Gastroesophageal sphincter (tissue), 4 donors: ENCODE measurements at regions not wholly inside any gene's neighbourhood (a gene's known extent, or its start where the extent isn't known, plus 50 kb on each side); places are given as distances from the start of the nearest gene placed in this dataset.

Experiments used
- ATAC-seq: fragments of 150-250 bp; one replicate; pipeline ENCODE4 v1.9.1; 2016; ENCODE audit warnings: mild to moderate bottlenecking, moderate library complexity
- H3K27ac ChIP-seq, 4 donors: fragments of 200-600 bp; sonication (generic) in 3 of 4; 1 replicate in 3 of 4; 2 replicates in 1 of 4; pipeline ENCODE4 v1.5.1; 2016 to 2019
- H3K27me3 ChIP-seq: fragments of 200-600 bp; sonication (generic); one replicate; pipeline ENCODE4 v1.5.1; 2019
- H3K36me3 ChIP-seq, 2 donors: fragments of 200-600 bp; sonication (generic); one replicate each; pipeline ENCODE4 v1.5.1; 2019; ENCODE audit warnings: control low read depth in 1 of 2
- H3K4me1 ChIP-seq, 3 donors: fragments of 200-600 bp; sonication (generic); 1 replicate in 2 of 3; 2 replicates in 1 of 3; pipeline ENCODE4 v1.5.1; 2016 to 2019; ENCODE audit warnings: control low read depth in 2 of 3
- H3K4me3 ChIP-seq, 2 donors: fragments of 200-600 bp; sonication (generic); one replicate each; pipeline ENCODE4 v1.5.1; 2019; ENCODE audit warnings: mild to moderate bottlenecking in 1 of 2, moderate library complexity in 1 of 2
- H3K9me3 ChIP-seq, 3 donors: fragments of 200-600 bp; sonication (generic); one replicate each; pipeline ENCODE4 v1.5.1; 2017 to 2019; ENCODE audit warnings: control low read depth in 2 of 3
- CTCF ChIP-seq, 4 experiments: fragments of 200-600 bp in 2 of 4; fragments of 450-650 bp in 2 of 4; sonication (generic) in 1 of 4; IDR thresholded peaks; one replicate each; pipeline ENCODE4 v1.5.1; 2017 to 2019; ENCODE audit warnings: antibody characterized with exemption in 4 of 4, mild to moderate bottlenecking in 2 of 4, moderate library complexity in 2 of 4
- EP300 ChIP-seq: sonication (generic); formaldehyde crosslinking; IDR thresholded peaks from one replicate; pipeline ENCODE4 v1.6.1; 2017; ENCODE audit warnings: antibody characterized with exemption, mild to moderate bottlenecking
- POLR2A ChIP-seq, 2 donors: fragments of 450-650 bp; IDR thresholded peaks; one replicate each; pipeline ENCODE4 v1.6.1; 2017; ENCODE audit warnings: antibody characterized with exemption in 2 of 2, mild to moderate bottlenecking in 2 of 2, moderate library complexity in 1 of 2
- POLR2AphosphoS5 ChIP-seq: sonication (generic); formaldehyde crosslinking; IDR thresholded peaks from one replicate; pipeline ENCODE4 v1.6.1; 2017; ENCODE audit warnings: antibody characterized with exemption
- WGBS, 2 donors: methylation state at CpG; one replicate each; pipeline ENCODE4 v1.1.5; 2018; ENCODE audit warnings: low coverage in 1 of 2; 5-methylcytosine and 5-hydroxymethylcytosine counted together

GRCh38 chr3:76827701-76828226, 212.1 kb upstream of the ROBO2 start:
- H3K27me3 ChIP-seq, result no peaks in the 10 kb centered on the region
- no peaks in the 10 kb centered on the region for H3K36me3 ChIP-seq
- no peak overlapping the region for H3K4me3 ChIP-seq
- TF ChIP-seq EP300 (no peak), POLR2AphosphoS5 (no peak), CTCF (IDR thresholded peaks at IDR 0.05) (no peak), POLR2A (IDR thresholded peaks at IDR 0.05) (no peak)
- H3K27ac ChIP-seq, result no peak overlapping the region
- ATAC-seq, result no peak
- H3K9me3 ChIP-seq, result no peaks in the 10 kb centered on the region
- no peaks in the 10 kb centered on the region for H3K4me1 ChIP-seq
- 55 to 62% methylated on average over 1 of the region's 1 CpG for WGBS, 2 donors

GRCh38 chr3:76834657-76835056, 205.2 kb upstream of the ROBO2 start:
- Histone ChIP-seq H3K27ac (no peak overlapping the region), H3K4me1 (no peaks in the 10 kb centered on the region), H3K27me3 (no peaks in the 10 kb centered on the region), H3K4me3 (no peak overlapping the region), H3K36me3 (no peaks in the 10 kb centered on the region), H3K9me3 (peaks cover 0 to 2% (median 0%) of the 10 kb centered on the region in 3 donors)
- WGBS, 2 donors, result 40 to 47% methylated on average over 3 of the region's 3 CpGs
- TF ChIP-seq POLR2AphosphoS5, result no peak
- no peak for TF ChIP-seq EP300
- TF ChIP-seq POLR2A (IDR thresholded peaks at IDR 0.05), result no peak
- no peak for TF ChIP-seq CTCF (IDR thresholded peaks at IDR 0.05)
- ATAC-seq, result no peak

- H3K9me3 ChIP-seq, result no peaks in the 10 kb centered on the region
- H3K4me1 ChIP-seq, result no peaks in the 10 kb centered on the region
- no peak overlapping the region for H3K4me3 ChIP-seq
- no peak for ATAC-seq
- no peaks in the 10 kb centered on the region for H3K36me3 ChIP-seq
- H3K27me3 ChIP-seq, result no peaks in the 10 kb centered on the region
- H3K27ac ChIP-seq, result no peak overlapping the region
- WGBS, 2 donors, result 19 to 27% methylated on average over 2 to 4 of the region's 4 CpGs
- TF ChIP-seq CTCF (IDR thresholded peaks at IDR 0.05), result no peak
These were observed 198.2 kb upstream of the ROBO2 start for GRCh38 chr3:76841747-76842146.

- 15 to 29% methylated on average over 1 of the region's 1 CpG for WGBS, 2 donors
- H3K4me3 ChIP-seq, result no peak overlapping the region
- H3K27me3 ChIP-seq, result no peaks in the 10 kb centered on the region
- H3K27ac ChIP-seq, result no peak overlapping the region
- H3K9me3 ChIP-seq, result no peaks in the 10 kb centered on the region
- no peak for ATAC-seq
- H3K4me1 ChIP-seq, result no peaks in the 10 kb centered on the region
- TF ChIP-seq POLR2A (IDR thresholded peaks at IDR 0.05) (no peak), CTCF (IDR thresholded peaks at IDR 0.05) (no peak), POLR2AphosphoS5 (no peak), EP300 (no peak)
- H3K36me3 ChIP-seq, result no peaks in the 10 kb centered on the region
These were observed 197.7 kb upstream of the ROBO2 start for GRCh38 chr3:76842216-76842615.

GRCh38 chr3:76855451-76855850, 184.4 kb upstream of the ROBO2 start:
- no peaks in the 10 kb centered on the region for H3K9me3 ChIP-seq
- 72 to 91% methylated on average over 2 of the region's 2 CpGs for WGBS, 2 donors
- H3K36me3 ChIP-seq, result no peaks in the 10 kb centered on the region
- no peak overlapping the region for H3K4me3 ChIP-seq
- no peaks in the 10 kb centered on the region for H3K4me1 ChIP-seq
- H3K27ac ChIP-seq, result no peak overlapping the region
- no peak for TF ChIP-seq POLR2A (IDR thresholded peaks at IDR 0.05)
- no peak for TF ChIP-seq POLR2AphosphoS5
- ATAC-seq, result no peak
- H3K27me3 ChIP-seq, result no peaks in the 10 kb centered on the region
